ENCODE measurements at regions not wholly inside any gene's neighbourhood (a gene's known extent, or its start where the extent isn't known, plus 50 kb on each side); places are given as distances from the start of the nearest gene placed in this dataset.

DNA sequence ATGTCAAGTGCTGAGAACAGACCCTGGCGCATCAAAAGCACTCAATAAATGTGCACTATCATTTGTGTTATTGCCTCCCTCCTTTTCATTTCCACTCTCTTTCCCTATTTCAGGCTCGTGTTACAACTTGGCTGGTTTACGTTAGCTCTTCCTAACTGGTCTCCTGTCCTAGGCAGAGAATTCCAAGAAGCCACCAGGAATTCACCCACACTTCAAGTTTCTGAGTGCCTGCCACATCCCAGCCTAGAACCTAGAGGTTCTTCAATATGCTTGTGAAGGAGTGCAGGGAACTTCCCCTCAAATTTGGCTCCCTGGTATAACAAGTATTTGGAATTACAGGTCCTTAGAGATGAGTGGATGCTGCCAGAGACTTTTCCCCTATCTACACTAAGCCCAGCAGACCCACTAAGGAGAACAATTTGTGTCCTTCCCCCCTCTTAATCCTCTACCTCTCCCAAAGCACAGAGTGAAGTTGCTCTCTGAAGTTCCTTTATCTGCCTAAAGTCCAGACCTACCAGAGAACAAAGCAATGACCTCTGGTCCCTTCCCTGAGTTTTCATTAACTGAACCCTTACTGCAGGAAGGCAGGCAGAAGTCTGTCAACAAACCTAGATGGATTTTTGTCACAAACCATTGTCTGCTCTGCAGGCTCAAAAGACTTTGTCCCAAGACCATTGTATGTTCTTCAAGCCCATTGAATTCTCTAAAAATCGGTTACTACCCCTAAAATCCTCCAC, 201.6 kb upstream of the JARID2 start:
- H3K27ac Mint-ChIP-seq = no peak overlapping the region
- Histone ChIP-seq H3K4me1 (ENCODE audit: control insufficient read depth, insufficient read depth, low read length) (no peaks in the 10 kb centered on the region), H3K4me3 (ENCODE audit: low read length) (no peak overlapping the region), H3K36me3 (ENCODE audit: control insufficient read depth, insufficient read depth, low read length) (no peaks in the 10 kb centered on the region), H3K27me3 (ENCODE audit: control insufficient read depth, insufficient read depth, low read length) (no peaks in the 10 kb centered on the region), H3K27ac (ENCODE audit: low read length) (no peak overlapping the region), H3K9me3 (ENCODE audit: control insufficient read depth, insufficient read depth, low read length) (no peaks in the 10 kb centered on the region)
- H3K4me3 Mint-ChIP-seq = no peak overlapping the region
- no peaks in the 10 kb centered on the region for H3K4me1 Mint-ChIP-seq
- DNase-seq (no peak), ATAC-seq (no peak)
- H3K27me3 Mint-ChIP-seq (ENCODE audit: low read depth in 2 of 2) = peaks cover 0 to 5% of the 10 kb centered on the region in 2 donors
- 90% methylated on average over 3 of the region's 4 CpGs for WGBS (ENCODE audit: insufficient coverage)
- H3K9me3 Mint-ChIP-seq = no peaks in the 10 kb centered on the region
- TF ChIP-seq CTCF (IDR thresholded peaks at IDR 0.05) = no peak
- intact Hi-C loops (cut with micrococcal nuclease) = no loop called here
- no peaks in the 10 kb centered on the region for H3K36me3 Mint-ChIP-seq

GRCh38 chr6:15044948-15045347, 200.9 kb upstream of the JARID2 start:
- H3K27me3 ChIP-seq (ENCODE audit: control insufficient read depth, insufficient read depth, low read length) = no peaks in the 10 kb centered on the region
- no peaks in the 10 kb centered on the region for H3K9me3 Mint-ChIP-seq
- H3K27me3 Mint-ChIP-seq (ENCODE audit: low read depth in 2 of 2) = peaks cover 0 to 5% of the 10 kb centered on the region in 2 donors
- ATAC-seq = no peak
- H3K4me1 Mint-ChIP-seq = no peaks in the 10 kb centered on the region
- H3K4me3 Mint-ChIP-seq = no peak overlapping the region
- no peak for TF ChIP-seq CTCF (IDR thresholded peaks at IDR 0.05)
- no peak overlapping the region for H3K4me3 ChIP-seq (ENCODE audit: low read length)
- intact Hi-C loops (cut with micrococcal nuclease) = no loop called here
- no peak overlapping the region for H3K27ac Mint-ChIP-seq
- DNase-seq = no peak
- no peaks in the 10 kb centered on the region for H3K36me3 Mint-ChIP-seq
- no peak overlapping the region for H3K27ac ChIP-seq (ENCODE audit: low read length)
- no peaks in the 10 kb centered on the region for H3K9me3 ChIP-seq (ENCODE audit: control insufficient read depth, insufficient read depth, low read length)
- H3K36me3 ChIP-seq (ENCODE audit: control insufficient read depth, insufficient read depth, low read length) = no peaks in the 10 kb centered on the region
- WGBS (ENCODE audit: insufficient coverage) = 89% methylated on average over 2 of the region's 2 CpGs
- H3K4me1 ChIP-seq (ENCODE audit: control insufficient read depth, insufficient read depth, low read length) = no peaks in the 10 kb centered on the region

DNA sequence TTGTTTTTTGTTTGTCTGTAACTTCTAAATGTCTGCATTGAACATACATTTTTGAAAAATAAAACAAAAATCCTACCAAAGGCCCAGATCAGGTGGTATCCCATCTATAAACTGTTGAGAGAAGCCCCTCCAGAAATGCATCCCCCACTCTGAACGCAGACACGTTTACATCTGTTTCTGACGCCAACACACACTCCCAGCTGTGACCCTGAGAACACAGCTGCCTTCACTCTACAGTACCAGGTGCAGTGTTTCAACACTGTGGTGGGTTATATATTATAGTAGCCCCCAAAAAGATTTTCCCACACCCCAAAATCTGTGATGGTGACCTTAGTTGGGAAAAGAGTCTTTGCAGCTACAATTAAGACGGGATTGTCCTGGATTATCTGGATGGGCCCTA, 199.1 kb upstream of the JARID2 start:
- DNase-seq (no peak), ATAC-seq (no peak)
- Mint-ChIP-seq H3K4me3 (no peak overlapping the region), H3K27ac (no peak overlapping the region), H3K27me3 (ENCODE audit: low read depth in 2 of 2) (peaks cover 0 to 5% of the 10 kb centered on the region in 2 donors), H3K4me1 (no peaks in the 10 kb centered on the region), H3K9me3 (no peaks in the 10 kb centered on the region), H3K36me3 (no peaks in the 10 kb centered on the region)
- no peak overlapping the region for H3K4me3 ChIP-seq (ENCODE audit: low read length)
- H3K36me3 ChIP-seq (ENCODE audit: control insufficient read depth, insufficient read depth, low read length) = no peaks in the 10 kb centered on the region
- 93% methylated on average over 3 of the region's 4 CpGs for WGBS (ENCODE audit: insufficient coverage)
- TF ChIP-seq CTCF (IDR thresholded peaks at IDR 0.05) = no peak
- intact Hi-C loops (cut with micrococcal nuclease) = no loop called here
- no peak overlapping the region for H3K27ac ChIP-seq (ENCODE audit: low read length)
- H3K9me3 ChIP-seq (ENCODE audit: control insufficient read depth, insufficient read depth, low read length) = no peaks in the 10 kb centered on the region
- H3K27me3 ChIP-seq (ENCODE audit: control insufficient read depth, insufficient read depth, low read length) = no peaks in the 10 kb centered on the region
- no peaks in the 10 kb centered on the region for H3K4me1 ChIP-seq (ENCODE audit: control insufficient read depth, insufficient read depth, low read length)

GRCh38 chr6:15048367-15048766, 197.5 kb upstream of the JARID2 start:
- Histone ChIP-seq H3K27me3 (ENCODE audit: control insufficient read depth, insufficient read depth, low read length) (no peaks in the 10 kb centered on the region), H3K9me3 (ENCODE audit: control insufficient read depth, insufficient read depth, low read length) (no peaks in the 10 kb centered on the region), H3K27ac (ENCODE audit: low read length) (no peak overlapping the region), H3K4me3 (ENCODE audit: low read length) (no peak overlapping the region), H3K4me1 (ENCODE audit: control insufficient read depth, insufficient read depth, low read length) (no peaks in the 10 kb centered on the region), H3K36me3 (ENCODE audit: control insufficient read depth, insufficient read depth, low read length) (no peaks in the 10 kb centered on the region)
- no peak for ATAC-seq
- TF ChIP-seq CTCF (IDR thresholded peaks at IDR 0.05) = no peak
- H3K4me1 Mint-ChIP-seq = no peaks in the 10 kb centered on the region
- H3K27ac Mint-ChIP-seq = no peak overlapping the region
- peaks cover 0 to 5% of the 10 kb centered on the region in 2 donors for H3K27me3 Mint-ChIP-seq (ENCODE audit: low read depth in 2 of 2)
- no peaks in the 10 kb centered on the region for H3K9me3 Mint-ChIP-seq
- intact Hi-C loops (cut with micrococcal nuclease) = no loop called here
- WGBS (ENCODE audit: insufficient coverage) = 85% methylated on average over 6 of the region's 6 CpGs
- H3K4me3 Mint-ChIP-seq = no peak overlapping the region
- DNase-seq = no peak
- no peaks in the 10 kb centered on the region for H3K36me3 Mint-ChIP-seq
